H9 (cell line): ENCODE measurements at regions not wholly inside any gene's neighbourhood (a gene's known extent, or its start where the extent isn't known, plus 50 kb on each side); places are given as distances from the start of the nearest gene placed in this dataset.

Source experiments
- DNase-seq: peaks from one replicate; pipeline ENCODE4 v3.0.0-alpha.2; 2017
- H2AFZ ChIP-seq: one replicate; pipeline ENCODE4 v1.6.1; 2013; ENCODE audit warnings: mild to moderate bottlenecking, low read length, control low read depth, moderate library complexity
- H2AK5ac ChIP-seq: 2 replicates; pipeline ENCODE4 v1.6.1; 2013; ENCODE audit warnings: low read length, control low read depth, mixed read lengths; ENCODE audit not compliant: insufficient read length
- H2BK120ac ChIP-seq: one replicate; pipeline ENCODE4 v1.6.1; 2013; ENCODE audit warnings: low read depth, mild to moderate bottlenecking, low read length, control low read depth, inconsistent platforms; ENCODE audit not compliant: poor library complexity, severe bottlenecking
- H2BK12ac ChIP-seq: 2 replicates; pipeline ENCODE4 v1.6.1; 2013; ENCODE audit warnings: low read length, control low read depth, mixed read lengths, low read depth; ENCODE audit not compliant: insufficient read length
- H2BK15ac ChIP-seq: 2 replicates; pipeline ENCODE4 v1.6.1; 2013; ENCODE audit warnings: low read depth, low read length, control low read depth
- H2BK20ac ChIP-seq: one replicate; pipeline ENCODE4 v1.6.1; 2013; ENCODE audit warnings: low read depth, mild to moderate bottlenecking, low read length, control low read depth, inconsistent platforms; ENCODE audit not compliant: poor library complexity, severe bottlenecking
- H2BK5ac ChIP-seq: 2 replicates; pipeline ENCODE4 v1.6.1; 2013; ENCODE audit warnings: low read length, control low read depth, mixed read lengths; ENCODE audit not compliant: insufficient read length
- H3K14ac ChIP-seq: 2 replicates; pipeline ENCODE4 v1.6.1; 2013; ENCODE audit warnings: low read length, control low read depth; ENCODE audit not compliant: insufficient read depth
- H3K18ac ChIP-seq: 2 replicates; pipeline ENCODE4 v1.6.1; 2013; ENCODE audit warnings: low read depth, mild to moderate bottlenecking, mixed read lengths, low read length, control low read depth; ENCODE audit not compliant: insufficient read length
- H3K23ac ChIP-seq: 2 replicates; pipeline ENCODE4 v1.6.1; 2013; ENCODE audit warnings: low read length, control low read depth, mixed read lengths, low read depth; ENCODE audit not compliant: insufficient read length
- H3K23me2 ChIP-seq: 2 replicates; pipeline ENCODE4 v1.6.1; 2013; ENCODE audit warnings: low read depth, mild to moderate bottlenecking, mixed read lengths, low read length, control low read depth; ENCODE audit not compliant: insufficient read length, poor library complexity, severe bottlenecking
- H3K27ac ChIP-seq: 2 replicates; pipeline ENCODE4 v1.5.1; 2013; ENCODE audit warnings: low read length, control low read depth, mixed read lengths, low read depth; ENCODE audit not compliant: insufficient read length
- H3K27me3 ChIP-seq: 2 replicates; pipeline ENCODE4 v1.6.1; 2013; ENCODE audit warnings: low read length, control low read depth, inconsistent platforms; ENCODE audit not compliant: insufficient read depth
- H3K4ac ChIP-seq: 2 replicates; pipeline ENCODE4 v1.6.1; 2013; ENCODE audit warnings: low read depth, mild to moderate bottlenecking, control low read depth, inconsistent platforms, low read length, moderate library complexity
- H3K4me1 ChIP-seq: 2 replicates; pipeline ENCODE4 v1.6.1; 2013; ENCODE audit warnings: low read length, control low read depth, inconsistent platforms; ENCODE audit not compliant: insufficient read depth
- H3K4me2 ChIP-seq: 2 replicates; pipeline ENCODE4 v1.6.1; 2013; ENCODE audit warnings: low read length, control low read depth, mixed read lengths; ENCODE audit not compliant: insufficient read length, insufficient read depth
- H3K56ac ChIP-seq: 2 replicates; pipeline ENCODE4 v1.6.1; 2013; ENCODE audit warnings: low read depth, mild to moderate bottlenecking, mixed read lengths, low read length, control low read depth; ENCODE audit not compliant: insufficient read length
- H3K79me1 ChIP-seq: 2 replicates; pipeline ENCODE4 v1.6.1; 2013; ENCODE audit warnings: low read depth, mild to moderate bottlenecking, moderate library complexity, low read length, control low read depth, inconsistent platforms; ENCODE audit not compliant: insufficient read depth, poor library complexity, severe bottlenecking
- H3K79me2 ChIP-seq: 2 replicates; pipeline ENCODE4 v1.6.1; 2013; ENCODE audit warnings: low read length, control low read depth, inconsistent platforms; ENCODE audit not compliant: insufficient read depth
- H3K9ac ChIP-seq: 2 replicates; pipeline ENCODE4 v1.6.1; 2013; ENCODE audit warnings: low read length, control low read depth, mixed read lengths; ENCODE audit not compliant: insufficient read length; ENCODE audit errors: extremely low read depth
- H3K9me3 ChIP-seq: one replicate; pipeline ENCODE4 v1.6.1; 2013; ENCODE audit warnings: low read depth, low read length, inconsistent platforms; ENCODE audit not compliant: control insufficient read depth
- H3T11ph ChIP-seq: one replicate; pipeline ENCODE4 v1.6.1; 2013; ENCODE audit warnings: mild to moderate bottlenecking, low read length, control low read depth, inconsistent platforms
- H4K20me1 ChIP-seq: one replicate; pipeline ENCODE4 v1.6.1; 2013; ENCODE audit not compliant: control insufficient read depth, insufficient read length, insufficient read depth
- H4K5ac ChIP-seq: 2 replicates; pipeline ENCODE4 v1.6.1; 2013; ENCODE audit warnings: low read depth, mild to moderate bottlenecking, mixed read lengths, low read length, control low read depth; ENCODE audit not compliant: insufficient read length
- H4K8ac ChIP-seq: replicated peaks from 2 replicates; pipeline ENCODE4 v1.6.1; 2013; ENCODE audit warnings: low read length, control low read depth, mixed read lengths, low read depth; ENCODE audit not compliant: insufficient read length
- H4K91ac ChIP-seq: 2 replicates; pipeline ENCODE4 v1.6.1; 2013; ENCODE audit warnings: low read depth, mild to moderate bottlenecking, moderate library complexity, mixed read lengths, low read length, control low read depth; ENCODE audit not compliant: insufficient read length
- H3K27ac Mint-ChIP-seq, 3 experiments: 2 replicates in 2 of 3; 3 replicates in 1 of 3; pipeline ENCODE4 v1.8.0; 2020 to 2021; ENCODE audit warnings: mixed read lengths in 3 of 3, mild to moderate bottlenecking in 1 of 3, moderate library complexity in 1 of 3
- H3K27me3 Mint-ChIP-seq: 2 replicates; pipeline ENCODE4 v1.8.0; 2021; ENCODE audit warnings: low read depth, mild to moderate bottlenecking, moderate library complexity, mixed read lengths
- H3K36me3 Mint-ChIP-seq, 3 experiments: 2 replicates in 2 of 3; 3 replicates in 1 of 3; pipeline ENCODE4 v1.8.0; 2020 to 2021; ENCODE audit warnings: low read depth in 3 of 3, mixed read lengths in 3 of 3; ENCODE audit not compliant: insufficient read depth in 1 of 3
- H3K4me1 Mint-ChIP-seq, 2 experiments: 2 replicates each; pipeline ENCODE4 v1.8.0; 2020; ENCODE audit warnings: mixed read lengths in 2 of 2
- H3K4me3 Mint-ChIP-seq, 2 experiments: 2 replicates in 1 of 2; 3 replicates in 1 of 2; pipeline ENCODE4 v1.8.0; 2020 to 2021; ENCODE audit warnings: mild to moderate bottlenecking in 2 of 2, mixed read lengths in 2 of 2, moderate library complexity in 1 of 2
- H3K9me3 Mint-ChIP-seq, 2 experiments: 2 replicates in 1 of 2; 3 replicates in 1 of 2; pipeline ENCODE4 v1.8.0; 2020; ENCODE audit warnings: mild to moderate bottlenecking in 2 of 2, mixed read lengths in 2 of 2, moderate library complexity in 1 of 2
- WGBS: extraction: QIAGEN DNeasy Blood & Tissue Kit; methylation state at CpG from one replicate; pipeline ENCODE4 v1.1.7; 2013; ENCODE audit warnings: missing lambda C conversion rate, low lambda C conversion rate, mixed read lengths; ENCODE audit not compliant: insufficient read length; ENCODE audit errors: extremely low coverage; 5-methylcytosine and 5-hydroxymethylcytosine counted together
- TF ChIP-seq, protein P1 (sequence below): fragments of 200-600 bp; sonication (generic); conservative IDR thresholded peaks from 3 replicates; pipeline ENCODE4 v1.8.0; 2021; ENCODE audit warnings: antibody characterized with exemption, mild to moderate bottlenecking

DNA sequence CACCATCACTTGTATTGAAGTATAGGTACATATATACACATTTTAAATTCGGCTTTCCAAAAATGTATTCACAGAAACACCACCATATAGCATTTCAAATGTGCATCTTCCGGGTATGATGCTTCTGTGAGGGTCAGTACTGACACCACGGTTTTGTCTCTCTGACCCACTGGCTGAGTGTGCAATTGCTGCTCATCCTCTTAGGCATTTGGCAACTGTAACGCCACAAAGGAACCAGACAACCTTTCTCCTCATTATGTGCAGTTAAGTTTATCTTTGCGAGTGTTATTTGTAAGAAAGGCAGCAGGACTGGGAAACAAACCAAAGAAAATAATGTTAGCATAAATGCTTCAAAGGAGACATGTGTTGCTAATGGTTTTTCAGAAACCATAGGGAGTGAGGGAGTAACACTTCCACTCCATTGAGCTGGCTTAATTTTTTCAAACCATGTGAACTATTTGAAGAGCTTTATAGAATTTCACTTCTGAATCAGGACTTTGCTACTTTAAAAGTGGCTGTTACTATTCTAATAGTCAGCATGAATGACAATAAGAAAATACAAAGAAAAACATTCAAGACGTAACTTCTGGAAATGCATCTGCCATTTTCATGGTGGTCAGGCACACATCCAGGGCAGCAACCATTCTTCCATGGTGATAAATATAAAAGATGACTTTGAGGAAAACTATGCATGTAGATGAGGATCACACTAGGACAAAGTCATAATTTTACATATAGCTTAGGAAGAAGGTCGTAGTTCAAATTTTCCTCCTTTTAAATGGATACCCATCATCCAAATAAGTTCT, 423.3 kb downstream of the MZT1 start:
- Histone ChIP-seq H2BK15ac (no peak overlapping the region), H3K23ac (no peak overlapping the region), H4K91ac (no peak overlapping the region), H3K56ac (no peak overlapping the region), H3K4me2 (no peak overlapping the region), H3K27me3 (no peaks in the 10 kb centered on the region), H2BK20ac (no peak overlapping the region), H2AFZ (no peak overlapping the region), H3K79me2 (no peaks in the 10 kb centered on the region), H4K5ac (no peak overlapping the region), H2BK12ac (no peak overlapping the region), H3K9me3 (no peaks in the 10 kb centered on the region), H3K4ac (no peak overlapping the region), H4K20me1 (no peaks in the 10 kb centered on the region), H3K27ac (no peak overlapping the region), H3K23me2 (no peaks in the 10 kb centered on the region), H3K9ac (no peak overlapping the region), H2BK120ac (no peak overlapping the region), H3K79me1 (no peaks in the 10 kb centered on the region), H3K18ac (no peak overlapping the region), H2AK5ac (no peak overlapping the region), H3T11ph (no peak overlapping the region), H3K4me1 (peaks cover 2% of the 10 kb centered on the region; the same call in 1 of the 2 replicates), H2BK5ac (no peak overlapping the region), H3K14ac (no peak overlapping the region), H4K8ac (no peak overlapping the region)
- Mint-ChIP-seq H3K4me3 (no peak overlapping the region), H3K4me1 (peaks cover 8 to 9% of the 10 kb centered on the region in 2 experiments), H3K27ac (no peak overlapping the region), H3K9me3 (no peaks in the 10 kb centered on the region), H3K27me3 (no peaks in the 10 kb centered on the region), H3K36me3 (no peaks in the 10 kb centered on the region)
- DNase-seq: no peak
- TF ChIP-seq, protein P1, sequence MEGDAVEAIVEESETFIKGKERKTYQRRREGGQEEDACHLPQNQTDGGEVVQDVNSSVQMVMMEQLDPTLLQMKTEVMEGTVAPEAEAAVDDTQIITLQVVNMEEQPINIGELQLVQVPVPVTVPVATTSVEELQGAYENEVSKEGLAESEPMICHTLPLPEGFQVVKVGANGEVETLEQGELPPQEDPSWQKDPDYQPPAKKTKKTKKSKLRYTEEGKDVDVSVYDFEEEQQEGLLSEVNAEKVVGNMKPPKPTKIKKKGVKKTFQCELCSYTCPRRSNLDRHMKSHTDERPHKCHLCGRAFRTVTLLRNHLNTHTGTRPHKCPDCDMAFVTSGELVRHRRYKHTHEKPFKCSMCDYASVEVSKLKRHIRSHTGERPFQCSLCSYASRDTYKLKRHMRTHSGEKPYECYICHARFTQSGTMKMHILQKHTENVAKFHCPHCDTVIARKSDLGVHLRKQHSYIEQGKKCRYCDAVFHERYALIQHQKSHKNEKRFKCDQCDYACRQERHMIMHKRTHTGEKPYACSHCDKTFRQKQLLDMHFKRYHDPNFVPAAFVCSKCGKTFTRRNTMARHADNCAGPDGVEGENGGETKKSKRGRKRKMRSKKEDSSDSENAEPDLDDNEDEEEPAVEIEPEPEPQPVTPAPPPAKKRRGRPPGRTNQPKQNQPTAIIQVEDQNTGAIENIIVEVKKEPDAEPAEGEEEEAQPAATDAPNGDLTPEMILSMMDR: no peak
- no CpG with 5 or more reads among the region's 7 CpGs for WGBS
